K562 (cell line): ENCODE measurements at regions not wholly inside any gene's neighbourhood (a gene's known extent, or its start where the extent isn't known, plus 50 kb on each side); places are given as distances from the start of the nearest gene placed in this dataset.

Experiments used
- ATAC-seq: fragments of 200-7000 bp; cut with Tn5 transposase; 3 replicates; pipeline ENCODE4 v1.9.1; 2020; ENCODE audit warnings: moderate library complexity
- BruUV-seq: library from RNA; stranded (reverse); fragments of 400-500 nt; replicated peaks from 2 replicates; lab custom pipeline; 2021; lab: Mats Ljungman, UMichigan
- CTCF ChIA-PET: fragments of 300-600 bp; formaldehyde crosslinking; extraction: SDS; loops from one replicate; lab custom pipeline; 2021; ENCODE audit warnings: low intra/inter-chr PET ratio; lab: Yijun Ruan, JAX
- POLR2A ChIA-PET: fragments of 300-600, 350-650 bp; sonication (Branson Sonifier 250); formaldehyde crosslinking; extraction: SDS; loops from one replicate; lab custom pipeline; 2021; ENCODE audit warnings: antibody characterized with exemption, inconsistent platforms; lab: Yijun Ruan, JAX
- DNase-seq, 4 experiments: peaks; one replicate each; pipeline versions ENCODE4 v3.0.0 to v3.0.0-alpha.2; 2011 to 2018; ENCODE audit warnings: low spot score in 3 of 4, mixed read lengths in 3 of 4; ENCODE audit errors: extremely low read depth in 1 of 4
- FAIRE-seq: peaks from 2 replicates; lab custom pipeline; 2011; peaks lifted over from hg19 to GRCh38; lab: Jason Lieb, UNC
- H2AFZ ChIP-seq: 2 replicates; pipeline ENCODE4 v1.6.0; 2011; ENCODE audit warnings: low read depth, low read length, control low read depth, inconsistent platforms
- H3K27ac ChIP-seq: fragments of 200-600 bp; 3 replicates; pipeline ENCODE4 v1.8.0; 2011; ENCODE audit warnings: low read depth, mild to moderate bottlenecking, control low read depth, inconsistent platforms, low read length, moderate library complexity, mixed read lengths; ENCODE audit errors: extremely low read depth
- H3K27me3 ChIP-seq, 2 experiments: fragments of 300-600 bp in 1 of 2; 2 replicates in 1 of 2; 3 replicates in 1 of 2; pipeline versions ENCODE4 v1.6.0 to v1.8.0; 2011; ENCODE audit warnings: inconsistent platforms in 2 of 2, low read length in 2 of 2, mild to moderate bottlenecking in 1 of 2, mixed read lengths in 1 of 2, moderate library complexity in 1 of 2; ENCODE audit not compliant: control insufficient read depth in 2 of 2, insufficient read depth in 2 of 2
- H3K36me3 ChIP-seq: fragments of 300-600 bp; 3 replicates; pipeline ENCODE4 v1.8.0; 2011; ENCODE audit warnings: mild to moderate bottlenecking, low read length, inconsistent platforms; ENCODE audit not compliant: control insufficient read depth, insufficient read depth
- H3K4me1 ChIP-seq, 2 experiments: fragments of 200-600 bp in 1 of 2; replicated peaks in 1 of 2; 2 replicates in 1 of 2; 3 replicates in 1 of 2; pipeline versions ENCODE4 v1.5.1 to v1.8.0; 2011; ENCODE audit warnings: inconsistent platforms in 2 of 2, low read length in 2 of 2, mild to moderate bottlenecking in 1 of 2, mixed read lengths in 1 of 2, moderate library complexity in 1 of 2; ENCODE audit not compliant: control insufficient read depth in 2 of 2, insufficient read depth in 2 of 2
- H3K4me2 ChIP-seq: 2 replicates; pipeline ENCODE4 v1.6.1; 2011; ENCODE audit warnings: low read length, control low read depth, inconsistent platforms, mixed read lengths; ENCODE audit not compliant: insufficient read depth
- H3K4me3 ChIP-seq: fragments of 200-600 bp; sonication (generic), shearing (Covaris generic); 2 replicates; pipeline ENCODE4 v1.5.1; 2016; ENCODE audit warnings: control low read depth, inconsistent platforms
- H3K79me2 ChIP-seq: fragments of 200-600 bp; 3 replicates; pipeline ENCODE4 v1.8.0; 2011; ENCODE audit warnings: low read length, inconsistent platforms; ENCODE audit not compliant: control insufficient read depth, insufficient read depth
- H3K9ac ChIP-seq, 2 experiments: 2 replicates each; pipeline versions ENCODE4 v1.6.0 to v1.6.1; 2011; ENCODE audit warnings: low read depth in 2 of 2, low read length in 2 of 2, control low read depth in 1 of 2, inconsistent platforms in 1 of 2, mild to moderate bottlenecking in 1 of 2, mixed read lengths in 1 of 2; ENCODE audit not compliant: insufficient read depth in 1 of 2
- H3K9me1 ChIP-seq: one replicate; pipeline ENCODE4 v1.6.0; 2011; ENCODE audit warnings: inconsistent platforms, mild to moderate bottlenecking, low read length, moderate library complexity; ENCODE audit not compliant: control insufficient read depth, insufficient read depth
- H3K9me3 ChIP-seq: replicated peaks from 2 replicates; pipeline ENCODE4 v1.5.1; 2011; ENCODE audit warnings: low read depth, low read length, inconsistent platforms; ENCODE audit not compliant: control insufficient read depth, insufficient read depth
- H4K20me1 ChIP-seq: replicated peaks from 2 replicates; pipeline ENCODE4 v1.6.1; 2011; ENCODE audit warnings: low read length, inconsistent platforms, mixed read lengths; ENCODE audit not compliant: control insufficient read depth, insufficient read depth
- ASH1L ChIP-seq: fragments of 450-650 bp; IDR thresholded peaks from 2 replicates; pipeline ENCODE4 v1.6.1; 2018; ENCODE audit warnings: borderline replicate concordance, mild to moderate bottlenecking, low read depth; ENCODE audit not compliant: partially characterized antibody
- COPS2 ChIP-seq: fragments of 450-650 bp; conservative IDR thresholded peaks from 2 replicates; pipeline ENCODE4 v1.6.1; 2016; ENCODE audit warnings: mild to moderate bottlenecking, moderate library complexity
- NR2C1 ChIP-seq, 2 experiments: fragments of 450-650 bp; IDR thresholded peaks; 2 replicates each; pipeline ENCODE4 v1.6.1; 2017; ENCODE audit warnings: mild to moderate bottlenecking in 2 of 2, antibody characterized with exemption in 1 of 2, inconsistent platforms in 1 of 2, missing compliant biosample characterization in 1 of 2, missing genetic modification characterization in 1 of 2
- SUPT5H ChIP-seq: fragments of 450-650 bp; IDR thresholded peaks from 2 replicates; pipeline ENCODE4 v1.6.1; 2016
- TAF7 ChIP-seq: fragments of 450-650 bp; IDR thresholded peaks from 2 replicates; pipeline ENCODE4 v1.6.1; 2016; ENCODE audit warnings: missing genetic modification characterization, missing compliant biosample characterization
- VEZF1 ChIP-seq: fragments of 200-800 bp; sonication (Bioruptor generic); IDR thresholded peaks from 2 replicates; pipeline ENCODE4 v1.6.1; 2017; ENCODE audit warnings: missing genetic modification characterization, missing compliant biosample characterization
- ZBTB26 ChIP-seq: fragments of 450-650 bp; formaldehyde crosslinking; IDR thresholded peaks from 2 replicates; pipeline ENCODE4 v1.4.0; 2022; ENCODE audit warnings: missing genetic modification characterization
- ZC3H8 ChIP-seq: fragments of 450-650 bp; IDR thresholded peaks from 2 replicates; pipeline ENCODE4 v1.6.1; 2017
- ZHX1 ChIP-seq: fragments of 150-350 bp; conservative IDR thresholded peaks from 2 replicates; pipeline ENCODE4 v1.6.1; 2014; ENCODE audit warnings: low read length
- ZNF584 ChIP-seq: fragments of 200-800 bp; sonication (Bioruptor generic); IDR thresholded peaks from 2 replicates; pipeline ENCODE4 v1.6.1; 2016; ENCODE audit warnings: low read depth, mild to moderate bottlenecking, missing genetic modification characterization, missing compliant biosample characterization
- ZNF830 ChIP-seq: fragments of 250-450 bp; sonication (Bioruptor Pico); IDR thresholded peaks from 2 replicates; pipeline ENCODE4 v1.5.0; 2021; ENCODE audit warnings: mild to moderate bottlenecking
- WGBS: fragments of 100-300 bp; shearing (Covaris generic); methylation state at CpG from one replicate; pipeline ENCODE4 v1.1.6; 2016; ENCODE audit warnings: low coverage, mixed read lengths; ENCODE audit not compliant: insufficient coverage; ENCODE audit errors: missing lambda C conversion rate; 5-methylcytosine and 5-hydroxymethylcytosine counted together
- in situ Hi-C: fragments of 300-500 bp; cut with MboI; formaldehyde crosslinking; loops from 4 replicates; pipeline ENCODE4 v1.15.0; 2018; ENCODE audit warnings: inconsistent platforms, mixed read lengths
- intact Hi-C: fragments of 100-400 bp; cut with micrococcal nuclease; formaldehyde crosslinking; loops from 2 replicates; pipeline ENCODE4 v1.14.2; 2022

DNA sequence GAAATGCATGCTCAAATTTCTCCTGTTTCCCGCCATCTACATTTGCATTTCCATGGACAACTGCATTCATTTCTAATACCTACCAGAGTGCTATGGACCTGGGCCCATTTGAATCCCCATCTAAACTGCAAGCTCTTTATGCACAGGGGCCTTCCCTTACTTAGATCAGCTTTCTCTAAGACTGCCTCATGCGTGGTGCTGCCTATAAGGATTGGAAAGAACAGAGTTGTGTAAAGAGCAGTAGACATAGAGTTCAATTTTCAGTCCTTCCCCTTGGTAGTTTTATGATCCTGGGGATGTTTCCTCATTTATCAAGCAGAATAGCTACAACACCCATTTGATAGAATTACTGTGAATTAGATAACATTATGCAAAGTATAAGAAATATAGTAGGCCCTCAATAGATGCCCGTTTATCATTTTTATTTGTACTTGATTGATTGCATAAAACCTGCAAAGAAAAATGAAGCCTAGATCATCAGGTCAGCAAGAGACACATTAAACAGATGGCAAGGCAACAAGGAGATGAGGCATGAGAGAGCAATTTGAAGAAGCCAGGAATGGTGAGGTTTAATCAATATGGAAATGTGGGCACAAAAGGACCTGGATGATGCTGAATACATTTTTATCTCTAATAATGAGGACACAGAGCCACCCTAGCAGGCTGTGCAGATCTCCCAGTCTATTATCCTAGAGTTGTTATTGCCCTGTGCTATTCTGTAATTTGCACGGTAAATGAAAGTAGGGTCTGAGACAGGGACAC is 359.7 kb downstream of the FAM181B start:
- Histone ChIP-seq H3K79me2 (no peaks in the 10 kb centered on the region), H3K27ac (no peak overlapping the region), H3K9me3 (no peaks in the 10 kb centered on the region), H3K4me2 (no peak overlapping the region), H3K4me3 (no peak overlapping the region), H3K27me3 (no peaks in the 10 kb centered on the region), H2AFZ (no peak overlapping the region), H3K9ac (no peak overlapping the region), H4K20me1 (no peaks in the 10 kb centered on the region), H3K36me3 (no peaks in the 10 kb centered on the region), H3K4me1 (no peaks in the 10 kb centered on the region), H3K9me1 (no peaks in the 10 kb centered on the region)
- DNase-seq (no peak), ATAC-seq (no peak), FAIRE-seq (no peak)
- ChIA-PET CTCF (no interaction called here), POLR2A (no interaction called here)
- in situ Hi-C loops (no loop called here), intact Hi-C loops (no loop called here)
- WGBS = 7% methylated on average over 4 of the region's 4 CpGs
- BruUV-seq = no TSS peak
- TF ChIP-seq VEZF1 (CRISPR knock-in tag) = no peak
- TF ChIP-seq ASH1L = no peak
- no peak for TF ChIP-seq TAF7 (tag)
- no peak for TF ChIP-seq NR2C1 (IDR thresholded peaks at IDR 0.05)
- TF ChIP-seq NR2C1 (tag; IDR thresholded peaks at IDR 0.05) = no peak
- no peak for TF ChIP-seq ZHX1
- no peak for TF ChIP-seq ZBTB26 (CRISPR knock-in tag)
- TF ChIP-seq ZNF830 = no peak
- TF ChIP-seq ZNF584 = no peak
- no peak for TF ChIP-seq COPS2
- no peak for TF ChIP-seq ZC3H8
- TF ChIP-seq SUPT5H = no peak
